MG63 (cell line): ENCODE measurements at regions not wholly inside any gene's neighbourhood (a gene's known extent, or its start where the extent isn't known, plus 50 kb on each side); places are given as distances from the start of the nearest gene placed in this dataset.
"Not testable (repeated sequence)": the region's sequence is repeated elsewhere in the genome, so short reads cannot be mapped to it uniquely, and the experiment has no call there.

Experiments used
- DNase-seq: peaks from one replicate; pipeline ENCODE4 v3.0.0-alpha.2; 2020
- H3K27me3 ChIP-seq: fragments of 250-450 bp; sonication (Bioruptor Pico); 2 replicates; pipeline ENCODE4 v1.5.1; 2020; ENCODE audit warnings: mild to moderate bottlenecking, moderate library complexity
- H3K36me3 ChIP-seq: fragments of 250-450 bp; sonication (Bioruptor Pico); 2 replicates; pipeline ENCODE4 v1.5.1; 2020; ENCODE audit warnings: mild to moderate bottlenecking, moderate library complexity
- H3K4me3 ChIP-seq: fragments of 250-450 bp; sonication (Bioruptor Pico); 2 replicates; pipeline ENCODE4 v1.5.1; 2020; ENCODE audit warnings: mild to moderate bottlenecking, moderate library complexity
- H3K9me3 ChIP-seq: fragments of 250-450 bp; sonication (Bioruptor Pico); 2 replicates; pipeline ENCODE4 v1.5.1; 2020; ENCODE audit warnings: mild to moderate bottlenecking, moderate library complexity

GRCh38 chr16:85529489-85530369 is 83.4 kb upstream of the GSE1 start:
- Histone ChIP-seq H3K36me3 (no peaks in the 10 kb centered on the region), H3K27me3 (no peaks in the 10 kb centered on the region), H3K9me3 (no peaks in the 10 kb centered on the region), H3K4me3 (no peak overlapping the region)
- no peak for DNase-seq

- Histone ChIP-seq H3K4me3 (no peak overlapping the region), H3K36me3 (no peaks in the 10 kb centered on the region), H3K9me3 (no peaks in the 10 kb centered on the region), H3K27me3 (no peaks in the 10 kb centered on the region)
- DNase-seq, result no peak
Measured at GRCh38 chr16:85530370-85530739, 82.8 kb upstream of the GSE1 start.

GRCh38 chr16:85531516-85531915 is 81.6 kb upstream of the GSE1 start:
- Histone ChIP-seq H3K27me3 (no peaks in the 10 kb centered on the region), H3K4me3 (no peak overlapping the region), H3K9me3 (no peaks in the 10 kb centered on the region), H3K36me3 (no peaks in the 10 kb centered on the region)
- no peak for DNase-seq

- no peaks in the 10 kb centered on the region for H3K9me3 ChIP-seq
- H3K4me3 ChIP-seq, result no peak overlapping the region
- H3K27me3 ChIP-seq, result no peaks in the 10 kb centered on the region
- no peak for DNase-seq
- no peaks in the 10 kb centered on the region for H3K36me3 ChIP-seq
Measured at GRCh38 chr16:85532147-85532546, 81.0 kb upstream of the GSE1 start.

- not testable (repeated sequence) for H3K9me3 ChIP-seq, H3K27me3 ChIP-seq
Measured at GRCh38 chr16:85533593-85533992, 79.5 kb upstream of the GSE1 start.

GRCh38 chr16:85534536-85535351 is 78.4 kb upstream of the GSE1 start:
- no peaks in the 10 kb centered on the region for H3K36me3 ChIP-seq
- H3K4me3 ChIP-seq, result no peak overlapping the region
- no peaks in the 10 kb centered on the region for H3K9me3 ChIP-seq
- no peaks in the 10 kb centered on the region for H3K27me3 ChIP-seq
- DNase-seq, result no peak

More at GRCh38 chr16:85533593-85533992, 79.5 kb upstream of the GSE1 start:
- not testable (repeated sequence) for H3K36me3 ChIP-seq, DNase-seq, H3K4me3 ChIP-seq

- no peaks in the 10 kb centered on the region for H3K9me3 ChIP-seq
Measured at GRCh38 chr16:85535352-85536072, 77.6 kb upstream of the GSE1 start.

GRCh38 chr16:85536073-85536410 is 77.1 kb upstream of the GSE1 start:
- no peaks in the 10 kb centered on the region for H3K36me3 ChIP-seq
- H3K9me3 ChIP-seq, result no peaks in the 10 kb centered on the region
- no peak for DNase-seq
- no peaks in the 10 kb centered on the region for H3K27me3 ChIP-seq
- no peak overlapping the region for H3K4me3 ChIP-seq

More at GRCh38 chr16:85535352-85536072, 77.6 kb upstream of the GSE1 start:
- Histone ChIP-seq H3K4me3 (no peak overlapping the region), H3K36me3 (no peaks in the 10 kb centered on the region), H3K27me3 (no peaks in the 10 kb centered on the region)
- DNase-seq, result no peak

- no peaks in the 10 kb centered on the region for H3K27me3 ChIP-seq
- no peaks in the 10 kb centered on the region for H3K36me3 ChIP-seq
- no peak for DNase-seq
Measured at GRCh38 chr16:85536411-85537330, 76.5 kb upstream of the GSE1 start.

GRCh38 chr16:85537331-85537788 is 75.8 kb upstream of the GSE1 start:
- DNase-seq, result no peak
- H3K4me3 ChIP-seq, result no peak overlapping the region
- H3K36me3 ChIP-seq, result no peaks in the 10 kb centered on the region
- H3K9me3 ChIP-seq, result no peaks in the 10 kb centered on the region
- no peaks in the 10 kb centered on the region for H3K27me3 ChIP-seq

More at GRCh38 chr16:85536411-85537330, 76.5 kb upstream of the GSE1 start:
- Histone ChIP-seq H3K9me3 (no peaks in the 10 kb centered on the region), H3K4me3 (no peak overlapping the region)

GRCh38 chr16:85537795-85538401 is 75.2 kb upstream of the GSE1 start:
- Histone ChIP-seq H3K9me3 (no peaks in the 10 kb centered on the region), H3K4me3 (no peak overlapping the region), H3K36me3 (no peaks in the 10 kb centered on the region), H3K27me3 (no peaks in the 10 kb centered on the region)
- no peak for DNase-seq

GRCh38 chr16:85539084-85539483 is 74.0 kb upstream of the GSE1 start:
- H3K9me3 ChIP-seq, result no peaks in the 10 kb centered on the region
- no peak overlapping the region for H3K4me3 ChIP-seq
- no peak for DNase-seq
- no peaks in the 10 kb centered on the region for H3K27me3 ChIP-seq
- H3K36me3 ChIP-seq, result no peaks in the 10 kb centered on the region

GRCh38 chr16:85539629-85540291 is 73.4 kb upstream of the GSE1 start:
- H3K4me3 ChIP-seq, result no peak overlapping the region
- no peaks in the 10 kb centered on the region for H3K9me3 ChIP-seq
- no peaks in the 10 kb centered on the region for H3K27me3 ChIP-seq
- no peak for DNase-seq
- no peaks in the 10 kb centered on the region for H3K36me3 ChIP-seq

- H3K9me3 ChIP-seq, result no peaks in the 10 kb centered on the region
- no peaks in the 10 kb centered on the region for H3K36me3 ChIP-seq
- DNase-seq, result no peak
- no peaks in the 10 kb centered on the region for H3K27me3 ChIP-seq
- no peak overlapping the region for H3K4me3 ChIP-seq
Measured at GRCh38 chr16:85541181-85541580, 71.9 kb upstream of the GSE1 start.

- Histone ChIP-seq H3K36me3 (no peaks in the 10 kb centered on the region), H3K4me3 (no peak overlapping the region), H3K9me3 (no peaks in the 10 kb centered on the region), H3K27me3 (no peaks in the 10 kb centered on the region)
- DNase-seq, result no peak
Measured at GRCh38 chr16:85541619-85541979, 71.5 kb upstream of the GSE1 start.
